CD4-positive, alpha-beta T cell (primary cell): ENCODE measurements at regions not wholly inside any gene's neighbourhood (a gene's known extent, or its start where the extent isn't known, plus 50 kb on each side); places are given as distances from the start of the nearest gene placed in this dataset.

Experiments used
- ATAC-seq: fragments of 200-7000 bp; cut with Tn5 transposase; one replicate; pipeline ENCODE4 v1.10.0; 2022; ENCODE audit warnings: mild to moderate bottlenecking; ENCODE audit not compliant: poor library complexity
- CTCF ChIA-PET: fragments of 350-600 bp; sonication (Branson Sonifier 250); formaldehyde crosslinking; loops from one replicate; lab custom pipeline; 2021; ENCODE audit warnings: antibody characterized with exemption, inconsistent platforms; lab: Charles Lee
- POLR2A ChIA-PET: fragments of 350-600 bp; sonication (Branson Sonifier 250); formaldehyde crosslinking; loops from one replicate; lab custom pipeline; 2021; ENCODE audit warnings: antibody characterized with exemption, inconsistent platforms; lab: Charles Lee
- DNase-seq, 14 experiments: peaks; one replicate each; pipeline ENCODE4 v3.0.0-alpha.2; 2013 to 2020; ENCODE audit warnings: mixed read lengths in 2 of 14
- H3K27ac ChIP-seq, 2 donors: one replicate each; pipeline versions ENCODE4 v1.5.1 to v1.7.0; 2013; ENCODE audit warnings: low read length in 2 of 2, low read depth in 1 of 2, mild to moderate bottlenecking in 1 of 2
- H3K27me3 ChIP-seq, 2 experiments: 1 replicate in 1 of 2; 2 replicates in 1 of 2; pipeline versions ENCODE4 v1.6.1 to v1.7.0; 2013; ENCODE audit warnings: low read length in 2 of 2, control low read depth in 1 of 2, mild to moderate bottlenecking in 1 of 2, moderate library complexity in 1 of 2; ENCODE audit not compliant: insufficient read depth in 2 of 2, control insufficient read depth in 1 of 2
- H3K36me3 ChIP-seq: one replicate; pipeline ENCODE4 v1.6.1; 2013; ENCODE audit warnings: low read length, control low read depth; ENCODE audit not compliant: insufficient read depth
- H3K4me1 ChIP-seq: one replicate; pipeline ENCODE4 v1.6.1; 2013; ENCODE audit warnings: low read length, control low read depth; ENCODE audit not compliant: insufficient read depth
- H3K4me3 ChIP-seq: one replicate; pipeline ENCODE4 v1.5.1; 2013; ENCODE audit warnings: mild to moderate bottlenecking, low read length, moderate library complexity
- H3K9me3 ChIP-seq, 2 experiments: 1 replicate in 1 of 2; 2 replicates in 1 of 2; pipeline versions ENCODE4 v1.6.1 to v1.7.0; 2013; ENCODE audit warnings: low read length in 2 of 2, mild to moderate bottlenecking in 2 of 2, control low read depth in 1 of 2, moderate library complexity in 1 of 2; ENCODE audit not compliant: control insufficient read depth in 1 of 2, insufficient read depth in 1 of 2
- H3K27ac Mint-ChIP-seq: one replicate; pipeline ENCODE4 v1.8.0; 2020; ENCODE audit warnings: mixed read lengths
- H3K27me3 Mint-ChIP-seq: one replicate; pipeline ENCODE4 v1.8.0; 2021; ENCODE audit warnings: mixed read lengths
- H3K36me3 Mint-ChIP-seq: one replicate; pipeline ENCODE4 v1.8.0; 2021; ENCODE audit warnings: low read depth, mixed read lengths
- H3K4me1 Mint-ChIP-seq: one replicate; pipeline ENCODE4 v1.8.0; 2021; ENCODE audit warnings: low read depth, mixed read lengths
- H3K4me3 Mint-ChIP-seq: one replicate; pipeline ENCODE4 v1.8.0; 2020; ENCODE audit warnings: mild to moderate bottlenecking, mixed read lengths
- H3K9me3 Mint-ChIP-seq: one replicate; pipeline ENCODE4 v1.8.0; 2020; ENCODE audit warnings: mixed read lengths
- CTCF ChIP-seq: fragments of 200-600 bp; IDR thresholded peaks from one replicate; pipeline ENCODE4 v1.8.0; 2022; ENCODE audit warnings: antibody characterized with exemption, mild to moderate bottlenecking
- intact Hi-C, 2 experiments: fragments of 100-400 bp; cut with DNase I in 1 of 2; cut with micrococcal nuclease in 1 of 2; formaldehyde crosslinking; loops; one replicate each; pipeline versions ENCODE4 v1.15.1 to v1.9.0; 2023 to 2025; cut with DNase I, micrococcal nuclease

GRCh38 chr2:234845602-234846590 is 105.9 kb upstream of the SH3BP4 start:
- no peak for DNase-seq

GRCh38 chr2:234843411-234843810 is 108.4 kb upstream of the SH3BP4 start:
- ChIA-PET CTCF (no interaction called here), POLR2A (interaction anchor here (1.2 kb wide), 1 partner anchor 9 kb away, joined by 3 read pairs; no protein-coding TSS in a partner anchor)
- ATAC-seq (no peak), DNase-seq (no peak)
- no peak for TF ChIP-seq CTCF
- H3K36me3 ChIP-seq = no peaks in the 10 kb centered on the region
- peaks cover 31% of the 10 kb centered on the region for H3K27me3 Mint-ChIP-seq
- H3K4me1 ChIP-seq = no peaks in the 10 kb centered on the region
- no peaks in the 10 kb centered on the region for H3K27me3 ChIP-seq
- no peak overlapping the region for H3K27ac ChIP-seq
- H3K9me3 ChIP-seq = no peaks in the 10 kb centered on the region
- intact Hi-C loops = no loop called here
- H3K27ac Mint-ChIP-seq = no peak overlapping the region
- H3K4me3 Mint-ChIP-seq = no peak overlapping the region
- no peak overlapping the region for H3K4me3 ChIP-seq
- H3K9me3 Mint-ChIP-seq = no peaks in the 10 kb centered on the region
- no peaks in the 10 kb centered on the region for H3K36me3 Mint-ChIP-seq
- no peaks in the 10 kb centered on the region for H3K4me1 Mint-ChIP-seq

More at GRCh38 chr2:234845602-234846590, 105.9 kb upstream of the SH3BP4 start:
- H3K27ac Mint-ChIP-seq = no peak overlapping the region
- no peak overlapping the region for H3K4me3 Mint-ChIP-seq
- no peaks in the 10 kb centered on the region for H3K4me1 ChIP-seq
- no peaks in the 10 kb centered on the region for H3K36me3 ChIP-seq
- no peaks in the 10 kb centered on the region for H3K9me3 Mint-ChIP-seq
- no peaks in the 10 kb centered on the region for H3K9me3 ChIP-seq
- intact Hi-C loops = no loop called here
- H3K27me3 ChIP-seq = no peaks in the 10 kb centered on the region
- ChIA-PET CTCF (no interaction called here), POLR2A (no interaction called here)
- no peaks in the 10 kb centered on the region for H3K4me1 Mint-ChIP-seq
- peaks cover 36% of the 10 kb centered on the region for H3K27me3 Mint-ChIP-seq
- H3K36me3 Mint-ChIP-seq = no peaks in the 10 kb centered on the region
- no peak overlapping the region for H3K4me3 ChIP-seq
- no peak for TF ChIP-seq CTCF
- ATAC-seq = no peak
- H3K27ac ChIP-seq = no peak overlapping the region

GRCh38 chr2:234842753-234843152 is 109.1 kb upstream of the SH3BP4 start:
- H3K4me3 ChIP-seq = no peak overlapping the region
- intact Hi-C loops = no loop called here
- H3K27ac Mint-ChIP-seq = no peak overlapping the region
- H3K4me1 ChIP-seq = no peaks in the 10 kb centered on the region
- H3K9me3 Mint-ChIP-seq = no peaks in the 10 kb centered on the region
- no peaks in the 10 kb centered on the region for H3K9me3 ChIP-seq
- no peak overlapping the region for H3K4me3 Mint-ChIP-seq
- no peaks in the 10 kb centered on the region for H3K36me3 Mint-ChIP-seq
- H3K36me3 ChIP-seq = no peaks in the 10 kb centered on the region
- TF ChIP-seq CTCF = no peak
- H3K4me1 Mint-ChIP-seq = no peaks in the 10 kb centered on the region
- H3K27me3 ChIP-seq = no peaks in the 10 kb centered on the region
- DNase-seq = no peak
- ChIA-PET POLR2A (interaction anchor here (1.2 kb wide), 1 partner anchor 8 kb away, joined by 3 read pairs; no protein-coding TSS in a partner anchor), CTCF (no interaction called here)
- no peak overlapping the region for H3K27ac ChIP-seq
- ATAC-seq = no peak
- peaks cover 26% of the 10 kb centered on the region for H3K27me3 Mint-ChIP-seq
